WI38 (cell line): ENCODE measurements at regions not wholly inside any gene's neighbourhood (a gene's known extent, or its start where the extent isn't known, plus 50 kb on each side); places are given as distances from the start of the nearest gene placed in this dataset.

ENCODE experiments used
- H3K4me3 ChIP-seq: 2 replicates; pipeline ENCODE4 v1.5.1; 2011; ENCODE audit warnings: low read depth, mild to moderate bottlenecking, control low read depth, low read length
- TF ChIP-seq, protein P1 (sequence below): IDR thresholded peaks from 2 replicates; pipeline ENCODE4 v1.5.1; 2012; ENCODE audit warnings: low read depth, mild to moderate bottlenecking, control low read depth, low read length

DNA sequence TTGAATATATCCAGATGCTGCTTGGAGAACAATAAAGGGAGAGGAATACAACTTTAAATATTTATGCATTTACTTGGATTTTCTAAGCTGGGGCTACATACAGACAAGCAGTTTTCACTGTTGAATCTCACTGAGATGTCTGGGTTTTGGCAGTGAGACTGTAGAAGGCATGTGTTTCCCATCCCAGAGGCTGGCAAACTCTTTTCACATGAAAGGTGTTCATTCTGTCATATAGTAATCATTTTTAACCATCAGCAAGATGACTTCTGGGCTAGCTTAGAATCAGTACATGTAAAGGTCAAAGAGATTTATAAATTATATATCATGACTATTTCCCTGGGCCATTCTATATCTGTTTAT lies 218.7 kb upstream of the SGO1 start:
- TF ChIP-seq, protein P1, sequence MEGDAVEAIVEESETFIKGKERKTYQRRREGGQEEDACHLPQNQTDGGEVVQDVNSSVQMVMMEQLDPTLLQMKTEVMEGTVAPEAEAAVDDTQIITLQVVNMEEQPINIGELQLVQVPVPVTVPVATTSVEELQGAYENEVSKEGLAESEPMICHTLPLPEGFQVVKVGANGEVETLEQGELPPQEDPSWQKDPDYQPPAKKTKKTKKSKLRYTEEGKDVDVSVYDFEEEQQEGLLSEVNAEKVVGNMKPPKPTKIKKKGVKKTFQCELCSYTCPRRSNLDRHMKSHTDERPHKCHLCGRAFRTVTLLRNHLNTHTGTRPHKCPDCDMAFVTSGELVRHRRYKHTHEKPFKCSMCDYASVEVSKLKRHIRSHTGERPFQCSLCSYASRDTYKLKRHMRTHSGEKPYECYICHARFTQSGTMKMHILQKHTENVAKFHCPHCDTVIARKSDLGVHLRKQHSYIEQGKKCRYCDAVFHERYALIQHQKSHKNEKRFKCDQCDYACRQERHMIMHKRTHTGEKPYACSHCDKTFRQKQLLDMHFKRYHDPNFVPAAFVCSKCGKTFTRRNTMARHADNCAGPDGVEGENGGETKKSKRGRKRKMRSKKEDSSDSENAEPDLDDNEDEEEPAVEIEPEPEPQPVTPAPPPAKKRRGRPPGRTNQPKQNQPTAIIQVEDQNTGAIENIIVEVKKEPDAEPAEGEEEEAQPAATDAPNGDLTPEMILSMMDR: no peak
- no peak overlapping the region for H3K4me3 ChIP-seq

DNA sequence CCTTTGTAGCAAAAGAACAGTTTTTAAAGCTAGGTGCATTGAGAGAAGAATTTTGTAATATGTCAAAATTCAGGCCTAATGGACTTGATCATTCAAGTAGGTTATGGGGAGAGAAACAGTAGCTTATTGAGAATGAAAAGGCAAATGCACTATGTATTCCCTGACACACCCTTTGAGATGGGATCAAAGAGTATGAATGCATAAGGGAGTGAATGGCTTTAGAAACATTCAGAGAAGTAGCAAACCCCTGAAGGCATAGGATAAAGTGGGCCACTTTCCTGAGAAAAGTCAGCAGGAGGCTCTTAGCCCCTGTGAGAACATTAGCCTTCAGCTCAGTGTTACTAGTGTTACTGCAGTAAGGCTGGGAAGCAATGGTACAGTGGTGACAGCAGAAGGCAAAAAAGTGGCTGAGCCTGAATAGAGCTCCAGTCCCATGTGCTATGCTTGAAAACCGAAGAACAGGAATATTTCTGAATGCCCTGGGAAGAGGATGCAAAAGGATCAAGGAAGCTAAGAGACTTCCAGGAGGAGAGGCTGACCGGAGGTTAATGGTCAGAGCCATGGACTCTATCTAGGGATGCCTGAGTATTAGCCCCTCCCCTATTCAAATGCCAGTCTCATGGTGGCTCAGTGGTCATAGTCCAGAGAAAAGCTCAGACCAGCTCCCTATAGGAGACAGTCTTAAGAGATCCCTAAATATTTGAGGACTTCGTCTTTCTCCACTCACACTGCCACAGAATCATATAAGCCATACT lies 218.2 kb upstream of the SGO1 start:
- H3K4me3 ChIP-seq: no peak overlapping the region
- TF ChIP-seq, protein P1: no peak

DNA sequence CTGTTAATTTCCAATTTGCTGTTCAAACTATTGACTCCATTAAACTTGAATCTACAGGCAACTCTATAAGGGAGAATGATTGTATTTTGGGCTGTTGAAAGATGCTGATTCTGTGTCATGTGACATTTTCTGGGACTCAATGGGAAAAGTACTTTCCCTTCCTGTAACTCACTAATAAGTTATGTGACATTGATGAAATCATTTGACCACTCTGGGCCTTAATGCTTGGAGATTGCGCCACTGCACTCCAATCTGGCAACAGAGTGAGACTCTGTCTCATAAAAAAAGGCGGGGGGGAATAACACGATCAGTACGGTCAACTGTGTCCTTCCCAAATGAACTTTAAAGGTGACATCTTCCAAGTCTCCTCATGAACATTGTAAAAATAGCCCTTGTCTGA lies 215.2 kb upstream of the SGO1 start:
- TF ChIP-seq, protein P1: no peak

DNA sequence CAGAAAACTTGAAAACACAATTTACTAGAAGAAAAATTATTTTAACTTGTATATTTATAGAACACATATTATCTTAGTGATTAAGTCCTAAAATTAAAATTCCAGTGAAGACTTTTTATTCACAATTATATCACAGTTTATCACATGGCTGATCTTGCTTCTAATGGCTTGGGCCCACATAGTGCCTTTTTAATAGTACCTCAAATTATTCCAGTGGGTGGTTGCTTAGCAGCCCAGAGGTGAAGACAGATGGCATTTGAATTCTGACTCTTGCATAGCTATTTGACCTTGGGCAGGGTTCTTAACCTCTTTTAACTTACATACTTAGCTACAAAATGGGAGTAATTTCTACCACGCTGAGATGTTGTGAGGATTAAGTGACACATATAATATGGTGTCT lies 214.7 kb upstream of the SGO1 start:
- TF ChIP-seq, protein P1: no peak
- H3K4me3 ChIP-seq: no peak overlapping the region

More for the DNA sequence above, 215.2 kb upstream of the SGO1 start:
- H3K4me3 ChIP-seq: no peak overlapping the region

DNA sequence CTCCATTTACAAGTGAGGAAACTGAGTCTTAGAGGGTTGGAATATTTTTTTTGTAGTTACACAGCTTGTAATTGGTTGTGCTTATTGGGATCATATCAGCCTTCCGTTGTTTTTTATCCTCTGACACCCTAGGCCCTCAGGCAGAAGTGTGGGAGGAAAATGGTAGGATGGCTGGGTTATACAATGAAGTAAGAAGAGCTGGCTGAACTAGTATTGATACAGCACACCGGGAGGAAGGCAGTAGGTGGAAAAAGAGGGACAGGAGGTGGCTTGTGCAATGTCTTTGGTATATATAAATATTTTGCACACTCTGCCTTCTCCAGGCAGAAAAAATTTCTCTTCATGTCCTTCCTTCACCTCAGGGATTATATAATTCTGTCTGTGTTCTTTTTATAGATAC lies 214.3 kb upstream of the SGO1 start:
- TF ChIP-seq, protein P1: no peak
- H3K4me3 ChIP-seq: no peak overlapping the region

DNA sequence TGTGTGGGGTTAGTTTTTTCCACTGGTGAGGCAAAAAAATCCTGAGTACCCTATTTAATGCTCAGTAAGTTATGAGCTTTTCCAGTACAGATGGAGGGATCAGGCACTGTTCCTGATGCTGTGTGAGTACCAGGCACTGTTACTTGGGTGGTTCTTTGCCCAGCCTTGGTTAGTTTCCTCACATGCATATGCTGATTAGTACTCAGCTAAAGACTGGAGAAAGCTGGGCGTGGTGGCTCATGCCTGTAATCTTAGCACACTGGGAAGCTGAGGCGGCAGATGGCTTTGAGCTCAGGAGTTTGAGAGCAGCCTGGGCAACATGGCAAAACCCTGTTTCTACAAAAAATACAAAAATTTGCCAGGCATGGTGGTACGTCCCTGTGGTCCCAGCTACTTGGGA lies 210.3 kb upstream of the SGO1 start:
- H3K4me3 ChIP-seq: no peak overlapping the region
- TF ChIP-seq, protein P1: no peak

DNA sequence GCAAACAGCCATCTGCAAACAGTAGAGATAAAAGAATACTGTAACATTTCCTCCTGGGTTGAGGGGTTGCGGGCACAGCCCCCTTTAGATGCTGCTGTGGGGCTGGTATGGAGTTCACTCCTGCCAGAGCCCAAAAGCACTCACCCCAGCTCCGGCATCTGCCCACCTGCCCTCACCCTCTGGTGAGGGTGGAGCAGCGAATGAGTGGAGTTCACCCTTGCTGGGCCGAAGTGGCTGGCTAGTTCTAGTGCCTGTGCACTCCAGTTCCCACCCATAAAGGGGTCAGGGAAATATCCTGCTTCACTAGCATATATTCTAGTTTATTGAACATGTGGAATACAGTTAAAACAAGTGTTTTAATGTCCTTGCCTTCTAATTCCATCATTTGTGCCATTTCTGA lies 209.7 kb upstream of the SGO1 start:
- no peak overlapping the region for H3K4me3 ChIP-seq
- TF ChIP-seq, protein P1: no peak
